ENCODE measurements at regions not wholly inside any gene's neighbourhood (a gene's known extent, or its start where the extent isn't known, plus 50 kb on each side); places are given as distances from the start of the nearest gene placed in this dataset.

GRCh38 chr17:14664511-14664910 lies 363.6 kb downstream of the HS3ST3B1 start:
- no peaks in the 10 kb centered on the region for H3K27me3 ChIP-seq (ENCODE audit: insufficient read depth, low read depth, severe bottlenecking)
- no peak for TF ChIP-seq CTCF (IDR thresholded peaks at IDR 0.05; ENCODE audit: low read depth, low read length)

GRCh38 chr17:14641117-14641516 lies 340.2 kb downstream of the HS3ST3B1 start:
- H3K27ac ChIP-seq, result no peak overlapping the region
- H3K27me3 ChIP-seq (ENCODE audit: insufficient read depth, low read depth, severe bottlenecking), result no peaks in the 10 kb centered on the region
- no peaks in the 10 kb centered on the region for H3K36me3 ChIP-seq
- no peak for TF ChIP-seq CTCF (IDR thresholded peaks at IDR 0.05; ENCODE audit: low read depth, low read length)
- no peaks in the 10 kb centered on the region for H3K9me3 ChIP-seq (ENCODE audit: severe bottlenecking)
- H3K4me3 ChIP-seq (ENCODE audit: low read depth, low read length), result no peak overlapping the region
- DNase-seq, result no peak

More at GRCh38 chr17:14664511-14664910, 363.6 kb downstream of the HS3ST3B1 start:
- no peaks in the 10 kb centered on the region for H3K36me3 ChIP-seq
- H3K27ac ChIP-seq, result no peak overlapping the region
- DNase-seq, result no peak
- no peak overlapping the region for H3K4me3 ChIP-seq (ENCODE audit: low read depth, low read length)
- H3K9me3 ChIP-seq (ENCODE audit: severe bottlenecking), result no peaks in the 10 kb centered on the region

GRCh38 chr17:14637260-14637659 lies 336.4 kb downstream of the HS3ST3B1 start:
- DNase-seq, result no peak
- Histone ChIP-seq H3K4me3 (ENCODE audit: low read depth, low read length) (no peak overlapping the region), H3K27ac (no peak overlapping the region)

GRCh38 chr17:14630621-14631020 lies 329.7 kb downstream of the HS3ST3B1 start:
- no peaks in the 10 kb centered on the region for H3K36me3 ChIP-seq
- no peak for TF ChIP-seq CTCF (IDR thresholded peaks at IDR 0.05; ENCODE audit: low read depth, low read length)
- no peaks in the 10 kb centered on the region for H3K27me3 ChIP-seq (ENCODE audit: insufficient read depth, low read depth, severe bottlenecking)
- no peak overlapping the region for H3K4me3 ChIP-seq (ENCODE audit: low read depth, low read length)
- H3K9me3 ChIP-seq (ENCODE audit: severe bottlenecking), result no peaks in the 10 kb centered on the region
- DNase-seq, result no peak
- H3K27ac ChIP-seq, result no peak overlapping the region

More at GRCh38 chr17:14637260-14637659, 336.4 kb downstream of the HS3ST3B1 start:
- Histone ChIP-seq H3K9me3 (ENCODE audit: severe bottlenecking) (no peaks in the 10 kb centered on the region), H3K27me3 (ENCODE audit: insufficient read depth, low read depth, severe bottlenecking) (no peaks in the 10 kb centered on the region), H3K36me3 (no peaks in the 10 kb centered on the region)
- no peak for TF ChIP-seq CTCF (IDR thresholded peaks at IDR 0.05; ENCODE audit: low read depth, low read length)

GRCh38 chr17:14630046-14630445 lies 329.2 kb downstream of the HS3ST3B1 start:
- no peaks in the 10 kb centered on the region for H3K27me3 ChIP-seq (ENCODE audit: insufficient read depth, low read depth, severe bottlenecking)
- no peak for TF ChIP-seq CTCF (IDR thresholded peaks at IDR 0.05; ENCODE audit: low read depth, low read length)
- H3K4me3 ChIP-seq (ENCODE audit: low read depth, low read length), result no peak overlapping the region
- H3K36me3 ChIP-seq, result no peaks in the 10 kb centered on the region
- no peak for DNase-seq
- no peaks in the 10 kb centered on the region for H3K9me3 ChIP-seq (ENCODE audit: severe bottlenecking)
- H3K27ac ChIP-seq, result no peak overlapping the region

GRCh38 chr17:14622615-14623101 lies 321.8 kb downstream of the HS3ST3B1 start:
- DNase-seq, result no peak
- Histone ChIP-seq H3K27me3 (ENCODE audit: insufficient read depth, low read depth, severe bottlenecking) (no peaks in the 10 kb centered on the region), H3K9me3 (ENCODE audit: severe bottlenecking) (no peaks in the 10 kb centered on the region), H3K4me3 (ENCODE audit: low read depth, low read length) (no peak overlapping the region), H3K27ac (no peak overlapping the region), H3K36me3 (no peaks in the 10 kb centered on the region)
- TF ChIP-seq CTCF (IDR thresholded peaks at IDR 0.05; ENCODE audit: low read depth, low read length), result no peak

Measured in WERI-Rb-1 (cell line).